Dermis blood vessel endothelial cell (primary cell): ENCODE measurements at regions not wholly inside any gene's neighbourhood (a gene's known extent, or its start where the extent isn't known, plus 50 kb on each side); places are given as distances from the start of the nearest gene placed in this dataset.

Source experiments
- DNase-seq: peaks from one replicate; pipeline ENCODE4 v3.0.0; 2010

- no peak for DNase-seq
These were observed 95.1 kb upstream of the ARID2 start for GRCh38 chr12:45634273-45634917.

DNA sequence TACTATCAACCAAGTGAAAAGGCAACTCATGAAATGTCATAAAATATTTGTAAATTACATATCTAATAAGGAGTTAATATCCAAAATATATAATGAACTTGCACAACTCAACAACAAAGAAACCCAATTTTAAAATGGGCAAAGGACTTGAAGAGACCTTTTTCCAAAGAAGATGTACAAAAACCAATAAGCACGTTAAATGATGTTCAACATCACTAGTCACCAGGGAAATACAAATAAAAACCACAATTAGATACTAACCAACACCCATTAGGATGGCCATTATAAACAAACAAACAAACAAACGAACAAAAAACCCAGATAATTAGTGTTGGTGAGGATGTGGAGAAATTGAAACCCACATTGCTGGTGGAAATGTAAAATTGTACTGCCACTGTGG lies 92.3 kb upstream of the ARID2 start:
- no peak for DNase-seq

DNA sequence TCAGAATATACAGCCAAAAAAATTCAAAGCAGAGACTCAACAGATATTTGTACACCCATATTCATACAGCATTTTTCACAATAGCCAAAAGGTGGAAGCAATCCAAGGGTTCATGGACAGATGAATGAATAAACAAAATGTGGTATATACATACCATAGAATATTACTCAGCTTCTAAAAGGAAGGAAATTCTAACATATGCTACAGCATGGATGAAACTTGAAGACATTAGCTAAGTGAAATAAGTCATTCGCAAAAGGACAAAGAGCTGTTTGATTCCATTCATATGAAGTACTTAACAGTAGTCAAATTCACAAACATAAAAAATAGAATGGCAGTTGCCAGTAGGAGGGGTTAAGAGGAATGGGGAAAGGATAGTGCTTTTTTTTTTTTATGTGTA lies 91.8 kb upstream of the ARID2 start:
- DNase-seq, result peak; percentile 58

DNA sequence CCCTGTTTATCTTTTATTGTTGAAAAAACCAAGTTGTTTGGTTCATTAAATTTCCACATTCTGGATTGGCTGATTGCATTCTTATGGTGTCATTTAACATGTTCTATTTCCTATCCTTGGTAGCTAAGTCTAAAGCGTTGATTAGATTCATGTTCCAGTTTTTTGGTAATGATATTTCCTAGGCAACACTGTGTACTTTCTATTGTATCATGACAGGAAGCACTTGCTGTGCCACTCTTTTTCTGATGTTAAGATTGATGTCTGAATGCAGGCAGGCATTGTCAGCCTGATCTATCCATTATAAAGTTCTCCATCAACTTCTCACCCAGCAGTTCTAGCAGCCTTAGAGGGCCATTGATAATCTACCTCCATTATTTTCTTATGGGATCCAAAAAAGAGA lies 91.1 kb upstream of the ARID2 start:
- DNase-seq, result peak; percentile 49

- peak; percentile 38 for DNase-seq
These were observed 85.0 kb upstream of the ARID2 start for GRCh38 chr12:45644541-45644940.

- no peak for DNase-seq
These were observed 82.5 kb upstream of the ARID2 start for GRCh38 chr12:45646851-45647581.

- no peak for DNase-seq
These were observed 81.4 kb upstream of the ARID2 start for GRCh38 chr12:45648070-45648469.

DNA sequence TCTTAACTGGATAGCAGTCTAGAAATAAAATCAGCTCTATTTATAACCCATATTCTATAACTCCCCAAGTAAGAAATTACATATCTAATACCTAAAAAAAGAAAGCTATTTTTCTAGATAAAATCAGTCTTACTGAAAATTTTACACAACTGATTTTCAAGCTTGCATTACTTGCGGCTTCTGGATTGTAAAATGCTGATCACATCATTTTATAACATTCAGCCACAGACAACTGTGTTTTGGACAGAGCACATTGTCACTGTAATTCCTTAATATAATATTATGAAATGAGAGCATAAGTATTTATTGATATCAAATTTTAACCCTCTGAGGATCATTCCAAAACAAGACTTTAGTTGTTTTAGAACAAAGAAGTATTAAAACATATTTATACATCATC lies 78.5 kb upstream of the ARID2 start:
- no peak for DNase-seq

GRCh38 chr12:45654002-45654665 lies 75.4 kb upstream of the ARID2 start:
- DNase-seq, result no peak

- DNase-seq, result peak; percentile 6
These were observed 74.3 kb upstream of the ARID2 start for GRCh38 chr12:45655186-45655585.

DNA sequence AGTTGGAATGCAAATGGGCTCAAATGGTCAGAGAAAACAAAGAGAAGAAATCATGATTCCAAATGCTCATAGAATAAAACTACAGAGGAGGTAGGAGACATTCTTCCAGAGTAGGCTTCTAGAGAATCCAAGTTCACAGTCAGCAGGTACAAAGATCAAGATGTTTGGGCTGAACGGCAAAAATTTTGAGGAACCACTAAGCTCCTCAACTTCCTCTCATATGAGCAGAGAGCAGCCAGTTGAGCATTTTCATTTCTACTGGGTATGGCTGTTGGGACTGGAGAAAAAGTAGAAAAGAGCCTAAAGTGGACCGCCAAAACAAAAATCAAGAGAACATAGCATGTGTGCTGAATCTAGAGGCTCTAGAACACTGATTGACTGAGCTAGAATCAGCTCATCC lies 73.8 kb upstream of the ARID2 start:
- no peak for DNase-seq

- DNase-seq, result no peak
These were observed 71.5 kb upstream of the ARID2 start for GRCh38 chr12:45658020-45658419.

DNA sequence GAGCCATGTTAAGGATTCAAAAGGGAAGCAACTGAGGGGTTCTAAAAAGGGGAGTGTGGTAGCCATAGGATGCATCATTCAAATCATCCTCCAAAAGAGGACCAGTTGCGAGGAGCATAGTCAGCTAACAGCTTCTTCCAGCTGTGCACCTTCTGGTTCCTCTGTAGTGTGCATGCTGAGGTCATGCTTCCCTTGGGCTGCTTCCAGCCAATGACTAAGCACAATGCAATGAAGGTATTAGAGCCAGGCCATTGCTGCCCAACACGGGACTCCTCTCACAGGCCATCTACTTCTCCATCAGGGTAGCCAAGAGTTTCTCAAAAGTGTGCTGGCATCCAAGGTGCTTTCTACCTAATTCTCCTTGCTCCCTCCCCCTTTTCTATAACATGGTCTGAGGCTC lies 69.2 kb upstream of the ARID2 start:
- DNase-seq, result peak; percentile 20

GRCh38 chr12:45663455-45663854 lies 66.1 kb upstream of the ARID2 start:
- DNase-seq, result peak; percentile 2

DNA sequence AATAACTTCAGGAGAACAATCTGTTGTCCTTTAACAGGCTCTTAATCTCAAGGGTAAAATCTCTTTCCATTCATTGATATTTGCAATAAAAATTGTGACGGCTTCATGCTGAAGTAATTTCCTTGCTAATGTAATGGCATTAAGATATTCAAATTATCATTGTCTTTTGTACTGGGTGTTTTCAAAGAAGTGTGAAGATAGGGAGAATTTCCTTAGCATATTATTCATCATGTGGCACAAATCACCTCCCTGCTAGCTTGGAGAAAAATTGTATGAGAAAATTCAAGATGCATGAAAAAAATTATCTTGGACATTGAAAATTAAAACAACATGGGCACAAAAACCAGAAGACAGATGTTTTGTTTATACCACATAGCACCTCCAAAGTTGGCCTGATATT lies 63.6 kb upstream of the ARID2 start:
- DNase-seq, result no peak

DNA sequence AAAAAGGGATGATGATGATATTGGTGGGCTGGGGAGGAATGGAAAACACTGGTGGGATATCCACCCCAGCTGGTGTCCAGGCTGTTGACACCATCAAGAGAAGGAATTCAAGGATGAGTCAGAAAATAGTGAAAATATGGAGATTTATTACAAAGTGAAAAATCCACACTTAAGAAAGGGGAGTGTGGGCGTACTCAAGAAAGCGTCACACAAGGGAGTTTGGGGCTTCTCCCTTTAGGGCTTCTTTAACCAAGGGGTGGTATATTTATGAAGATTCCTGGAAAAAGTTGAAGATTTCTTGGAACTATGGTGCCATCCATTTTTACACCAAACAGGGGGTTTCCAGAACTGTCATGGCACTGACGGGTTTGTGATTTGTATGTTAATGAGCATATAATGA lies 63.1 kb upstream of the ARID2 start:
- no peak for DNase-seq

GRCh38 chr12:45666816-45667215 lies 62.7 kb upstream of the ARID2 start:
- no peak for DNase-seq

DNA sequence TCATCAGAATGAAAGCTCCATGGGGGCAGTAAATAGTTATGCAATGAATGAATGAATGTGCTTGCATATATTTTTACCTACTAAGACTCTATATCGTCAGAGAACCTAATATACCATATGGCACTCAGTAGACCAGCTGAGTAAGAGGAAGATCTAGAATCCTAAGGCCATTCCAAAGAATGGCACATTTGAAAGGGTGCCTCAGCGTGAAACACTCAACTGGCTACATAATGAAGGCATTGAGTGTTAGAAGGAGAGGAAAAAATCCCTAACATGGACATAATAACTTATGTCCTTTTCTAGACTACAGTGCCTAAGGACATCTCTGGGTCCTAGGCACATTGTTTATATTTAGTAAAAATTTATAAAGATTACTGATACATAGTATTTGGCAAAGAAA lies 61.7 kb upstream of the ARID2 start:
- no peak for DNase-seq

DNA sequence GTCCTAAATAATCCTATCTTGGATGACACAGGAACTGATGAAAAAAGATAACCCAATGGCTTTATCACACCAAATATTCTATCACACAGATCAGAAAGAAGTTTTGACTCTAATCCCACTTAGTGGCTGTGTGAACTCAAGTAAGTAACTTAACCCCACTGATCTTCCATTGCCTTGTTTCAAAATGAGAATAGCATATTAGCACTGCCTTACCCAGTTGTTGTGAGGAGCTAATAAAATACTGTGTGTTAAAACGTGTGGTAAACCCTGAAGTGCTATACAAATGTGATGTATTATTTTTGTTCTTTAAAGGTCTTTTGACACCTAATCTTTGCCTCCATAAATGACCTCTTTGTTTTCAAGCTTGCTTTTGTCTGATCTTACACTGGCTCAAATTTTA lies 60.9 kb upstream of the ARID2 start:
- no peak for DNase-seq

- DNase-seq, result no peak
These were observed 60.4 kb upstream of the ARID2 start for GRCh38 chr12:45669093-45669492.

DNA sequence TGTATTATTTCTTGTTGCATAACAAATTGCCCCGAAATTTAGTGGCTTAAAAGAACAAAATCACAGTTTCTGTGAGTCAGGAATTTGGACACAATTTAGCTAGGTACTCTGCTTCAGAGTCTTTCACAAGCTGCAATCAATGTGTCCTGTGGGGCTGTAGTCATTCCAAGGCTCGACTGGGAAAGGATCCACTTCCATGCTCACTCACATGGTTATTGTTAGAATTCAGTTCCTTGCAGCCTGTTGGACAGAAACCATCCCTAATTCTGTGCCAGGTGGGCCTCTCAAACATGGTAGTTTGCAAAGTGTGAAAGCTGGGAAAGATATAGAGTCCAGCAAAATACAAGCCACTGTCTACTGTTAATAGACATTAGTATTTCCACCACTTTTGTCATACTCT lies 59.7 kb upstream of the ARID2 start:
- DNase-seq, result no peak

DNA sequence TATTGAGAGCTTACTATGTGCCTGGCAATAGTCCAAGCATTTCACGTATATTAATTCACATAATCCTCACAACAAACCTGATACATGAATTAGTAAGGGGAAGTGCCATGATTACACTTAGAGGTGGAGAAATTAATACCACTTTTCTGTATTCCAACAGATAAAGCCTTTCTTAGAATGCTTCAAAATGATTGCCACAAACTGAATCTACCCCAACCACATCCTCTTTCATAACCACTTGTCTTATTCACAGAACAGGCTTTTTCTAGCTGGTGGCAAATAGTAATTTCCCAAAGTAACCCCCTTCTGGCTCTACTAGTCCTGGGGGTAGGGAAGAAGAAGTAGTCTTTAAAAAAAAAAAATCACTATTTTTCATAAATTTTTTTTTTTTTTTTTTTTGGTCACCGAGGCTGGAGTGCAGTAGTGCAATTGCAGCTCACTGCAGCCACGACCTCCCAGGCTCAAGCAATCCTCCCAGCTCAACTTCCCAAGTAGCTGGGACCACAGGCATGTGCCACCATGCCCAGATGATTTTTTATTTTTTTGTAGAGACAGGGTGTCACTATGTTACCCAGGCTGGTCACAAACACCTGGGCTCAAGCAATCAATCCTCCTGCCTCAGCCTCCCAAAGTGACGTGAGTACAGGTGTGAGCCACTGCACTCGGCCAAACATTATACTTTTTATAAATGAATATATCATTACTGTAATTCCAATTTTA lies 59.0 kb upstream of the ARID2 start:
- no peak for DNase-seq

GRCh38 chr12:45671254-45671653 lies 58.3 kb upstream of the ARID2 start:
- no peak for DNase-seq
